ENCODE measurements at regions not wholly inside any gene's neighbourhood (a gene's known extent, or its start where the extent isn't known, plus 50 kb on each side); places are given as distances from the start of the nearest gene placed in this dataset.
"Not testable (repeated sequence)": the region's sequence is repeated elsewhere in the genome, so short reads cannot be mapped to it uniquely, and the experiment has no call there.

- H3K4me3 ChIP-seq (ENCODE audit: low read depth, low read length), result no peak overlapping the region
These were observed 227.7 kb upstream of the CNTN3 start for GRCh38 chr3:74842141-74842540.

GRCh38 chr3:74839566-74839965 lies 225.1 kb upstream of the CNTN3 start:
- H3K4me3 ChIP-seq (ENCODE audit: low read depth, low read length), result no peak overlapping the region
- no peak for TF ChIP-seq CTCF (IDR thresholded peaks at IDR 0.05; ENCODE audit: borderline replicate concordance, insufficient read depth, low read depth, low read length)

More at GRCh38 chr3:74842141-74842540, 227.7 kb upstream of the CNTN3 start:
- no peak for TF ChIP-seq CTCF (IDR thresholded peaks at IDR 0.05; ENCODE audit: borderline replicate concordance, insufficient read depth, low read depth, low read length)

- no peak for TF ChIP-seq CTCF (IDR thresholded peaks at IDR 0.05; ENCODE audit: borderline replicate concordance, insufficient read depth, low read depth, low read length)
- H3K4me3 ChIP-seq (ENCODE audit: low read depth, low read length), result no peak overlapping the region
These were observed 218.5 kb upstream of the CNTN3 start for GRCh38 chr3:74832925-74833324.

- H3K4me3 ChIP-seq (ENCODE audit: low read depth, low read length), result not testable (repeated sequence)
These were observed 216.4 kb upstream of the CNTN3 start for GRCh38 chr3:74830845-74831244.

GRCh38 chr3:74825404-74825803 lies 210.9 kb upstream of the CNTN3 start:
- not testable (repeated sequence) for H3K4me3 ChIP-seq (ENCODE audit: low read depth, low read length)

- no peak overlapping the region for H3K4me3 ChIP-seq (ENCODE audit: low read depth, low read length)
- TF ChIP-seq CTCF (IDR thresholded peaks at IDR 0.05; ENCODE audit: borderline replicate concordance, insufficient read depth, low read depth, low read length), result no peak
These were observed 209.9 kb upstream of the CNTN3 start for GRCh38 chr3:74824366-74824765.

- no peak overlapping the region for H3K4me3 ChIP-seq (ENCODE audit: low read depth, low read length)
- no peak for TF ChIP-seq CTCF (IDR thresholded peaks at IDR 0.05; ENCODE audit: borderline replicate concordance, insufficient read depth, low read depth, low read length)
These were observed 199.7 kb upstream of the CNTN3 start for GRCh38 chr3:74814181-74814580.

- no peak overlapping the region for H3K4me3 ChIP-seq (ENCODE audit: low read depth, low read length)
- TF ChIP-seq CTCF (IDR thresholded peaks at IDR 0.05; ENCODE audit: borderline replicate concordance, insufficient read depth, low read depth, low read length), result no peak
These were observed 198.3 kb upstream of the CNTN3 start for GRCh38 chr3:74812756-74813155.
